DND-41 (cell line): ENCODE measurements at regions not wholly inside any gene's neighbourhood (a gene's known extent, or its start where the extent isn't known, plus 50 kb on each side); places are given as distances from the start of the nearest gene placed in this dataset.

Experiments
- ATAC-seq: fragments of 200-7000 bp; cut with Tn5 transposase; 3 replicates; pipeline ENCODE4 v1.9.1; 2021; ENCODE audit warnings: low read depth; ENCODE audit not compliant: insufficient read depth
- DNase-seq: peaks from one replicate; pipeline ENCODE4 v3.0.0-alpha.2; 2020
- H2AFZ ChIP-seq: 2 replicates; pipeline ENCODE4 v1.6.0; 2012; ENCODE audit warnings: low read depth, low read length
- H3K27ac ChIP-seq: 2 replicates; pipeline ENCODE4 v1.5.1; 2012; ENCODE audit warnings: low read length, inconsistent platforms
- H3K27me3 ChIP-seq: fragments of 200-600 bp; sonication (generic); 2 replicates; pipeline ENCODE4 v1.6.0; 2012; ENCODE audit warnings: low read length, mild to moderate bottlenecking, inconsistent platforms; ENCODE audit not compliant: insufficient read depth, poor library complexity
- H3K36me3 ChIP-seq: 2 replicates; pipeline ENCODE4 v1.5.1; 2012; ENCODE audit warnings: low read length, inconsistent platforms; ENCODE audit not compliant: insufficient read depth
- H3K4me1 ChIP-seq: 2 replicates; pipeline ENCODE4 v1.5.1; 2012; ENCODE audit warnings: mild to moderate bottlenecking, low read length; ENCODE audit not compliant: insufficient read depth
- H3K4me2 ChIP-seq: 2 replicates; pipeline ENCODE4 v1.6.0; 2012; ENCODE audit warnings: mild to moderate bottlenecking, moderate library complexity, low read length, inconsistent platforms; ENCODE audit not compliant: insufficient read depth
- H3K4me3 ChIP-seq, 2 experiments: fragments of 200-600 bp in 1 of 2; shearing (Covaris generic) in 1 of 2; 2 replicates each; pipeline ENCODE4 v1.5.1; 2012 to 2016; ENCODE audit warnings: inconsistent platforms in 2 of 2, low read length in 2 of 2, mild to moderate bottlenecking in 2 of 2, low read depth in 1 of 2, moderate library complexity in 1 of 2
- H3K79me2 ChIP-seq: 2 replicates; pipeline ENCODE4 v1.6.0; 2012; ENCODE audit warnings: low read length, inconsistent platforms; ENCODE audit not compliant: insufficient read depth
- H3K9ac ChIP-seq: 2 replicates; pipeline ENCODE4 v1.6.0; 2012; ENCODE audit warnings: low read depth, mild to moderate bottlenecking, inconsistent platforms, low read length, moderate library complexity
- H3K9me3 ChIP-seq: 2 replicates; pipeline ENCODE4 v1.5.1; 2012; ENCODE audit warnings: low read length, moderate library complexity, mild to moderate bottlenecking, inconsistent platforms; ENCODE audit not compliant: insufficient read depth, severe bottlenecking
- H4K20me1 ChIP-seq: 2 replicates; pipeline ENCODE4 v1.6.0; 2012; ENCODE audit warnings: low read length; ENCODE audit not compliant: insufficient read depth
- CTCF ChIP-seq: IDR thresholded peaks from 2 replicates; pipeline ENCODE4 v1.5.1; 2012; ENCODE audit warnings: borderline replicate concordance, low read length, moderate library complexity, mild to moderate bottlenecking; ENCODE audit not compliant: poor library complexity, severe bottlenecking; ENCODE audit errors: extremely low read depth
- EZH2 ChIP-seq: IDR thresholded peaks from 3 replicates; pipeline ENCODE4 v1.6.1; 2012; ENCODE audit warnings: borderline replicate concordance, low read depth, mild to moderate bottlenecking, moderate library complexity, low read length, inconsistent platforms; ENCODE audit not compliant: severe bottlenecking

GRCh38 chr7:128162666-128163065, 78.4 kb upstream of the LEP start:
- no peak for TF ChIP-seq CTCF
- TF ChIP-seq EZH2 = no peak
- ATAC-seq = no peak
- peaks cover 14% of the 10 kb centered on the region for H3K27me3 ChIP-seq

GRCh38 chr7:128163473-128163872, 77.6 kb upstream of the LEP start:
- ATAC-seq = no peak
- Histone ChIP-seq H3K27me3 (peaks cover 10% of the 10 kb centered on the region), H3K4me1 (no peaks in the 10 kb centered on the region), H3K4me2 (no peak overlapping the region), H3K4me3 (no peak overlapping the region), H3K36me3 (no peaks in the 10 kb centered on the region), H2AFZ (no peak overlapping the region), H3K27ac (no peak overlapping the region), H3K9ac (no peak overlapping the region), H3K79me2 (no peaks in the 10 kb centered on the region), H4K20me1 (no peaks in the 10 kb centered on the region), H3K9me3 (no peaks in the 10 kb centered on the region)
- TF ChIP-seq EZH2 (no peak), CTCF (no peak)
- DNase-seq = no peak

More at GRCh38 chr7:128162666-128163065, 78.4 kb upstream of the LEP start:
- H3K4me1 ChIP-seq = no peaks in the 10 kb centered on the region
- no peak overlapping the region for H3K4me2 ChIP-seq
- H3K9me3 ChIP-seq = no peaks in the 10 kb centered on the region
- no peaks in the 10 kb centered on the region for H4K20me1 ChIP-seq
- no peak for DNase-seq
- no peak overlapping the region for H3K4me3 ChIP-seq
- no peaks in the 10 kb centered on the region for H3K36me3 ChIP-seq
- H3K27ac ChIP-seq = no peak overlapping the region
- no peaks in the 10 kb centered on the region for H3K79me2 ChIP-seq
- no peak overlapping the region for H3K9ac ChIP-seq
- no peak overlapping the region for H2AFZ ChIP-seq

- H3K4me1 ChIP-seq = no peaks in the 10 kb centered on the region
- DNase-seq (no peak), ATAC-seq (no peak)
- TF ChIP-seq CTCF = no peak
- TF ChIP-seq EZH2 = no peak
- no peak overlapping the region for H3K4me3 ChIP-seq
- H3K36me3 ChIP-seq = no peaks in the 10 kb centered on the region
- no peak overlapping the region for H3K9ac ChIP-seq
- no peak overlapping the region for H3K27ac ChIP-seq
- H4K20me1 ChIP-seq = no peaks in the 10 kb centered on the region
- H3K9me3 ChIP-seq = no peaks in the 10 kb centered on the region
- no peak overlapping the region for H2AFZ ChIP-seq
- no peak overlapping the region for H3K4me2 ChIP-seq
- no peaks in the 10 kb centered on the region for H3K79me2 ChIP-seq
- H3K27me3 ChIP-seq = peaks cover 10% of the 10 kb centered on the region
Measured at GRCh38 chr7:128164061-128164954, 76.8 kb upstream of the LEP start.
